Endothelial cell (in vitro differentiated cells): ENCODE measurements at regions not wholly inside any gene's neighbourhood (a gene's known extent, or its start where the extent isn't known, plus 50 kb on each side); places are given as distances from the start of the nearest gene placed in this dataset.

ENCODE experiments used
- DNase-seq: peaks from one replicate; pipeline ENCODE4 v3.0.0; 2021; ENCODE audit warnings: low spot score
- H3K27ac Mint-ChIP-seq: one replicate; pipeline ENCODE4 v1.8.0; 2021; ENCODE audit warnings: mixed read lengths, inconsistent platforms; ENCODE audit not compliant: unreplicated experiment
- H3K27me3 Mint-ChIP-seq: one replicate; pipeline ENCODE4 v1.8.0; 2021; ENCODE audit warnings: mild to moderate bottlenecking, moderate library complexity, mixed read lengths, inconsistent platforms; ENCODE audit not compliant: unreplicated experiment
- H3K36me3 Mint-ChIP-seq: one replicate; pipeline ENCODE4 v1.8.0; 2021; ENCODE audit warnings: mild to moderate bottlenecking, low read depth, mixed read lengths, inconsistent platforms; ENCODE audit not compliant: unreplicated experiment
- H3K4me1 Mint-ChIP-seq: one replicate; pipeline ENCODE4 v1.8.0; 2021; ENCODE audit warnings: mild to moderate bottlenecking, mixed read lengths, inconsistent platforms; ENCODE audit not compliant: unreplicated experiment
- H3K4me3 Mint-ChIP-seq: one replicate; pipeline ENCODE4 v1.8.0; 2021; ENCODE audit warnings: mild to moderate bottlenecking, mixed read lengths, inconsistent platforms; ENCODE audit not compliant: unreplicated experiment
- H3K9me3 Mint-ChIP-seq: one replicate; pipeline ENCODE4 v1.8.0; 2021; ENCODE audit warnings: mixed read lengths, inconsistent platforms; ENCODE audit not compliant: unreplicated experiment
- CTCF ChIP-seq: fragments of 200-600 bp; sonication (generic); IDR thresholded peaks from one replicate; pipeline ENCODE4 v1.5.0; 2021; ENCODE audit warnings: antibody characterized with exemption; ENCODE audit not compliant: unreplicated experiment

GRCh38 chr2:180307096-180307495 lies 300.0 kb upstream of the CWC22 start:
- no peaks in the 10 kb centered on the region for H3K9me3 Mint-ChIP-seq
- H3K27me3 Mint-ChIP-seq: no peaks in the 10 kb centered on the region
- DNase-seq: no peak
- H3K36me3 Mint-ChIP-seq: no peaks in the 10 kb centered on the region
- no peak overlapping the region for H3K27ac Mint-ChIP-seq
- TF ChIP-seq CTCF: no peak
- H3K4me1 Mint-ChIP-seq: no peaks in the 10 kb centered on the region
- H3K4me3 Mint-ChIP-seq: no peak overlapping the region

- Mint-ChIP-seq H3K9me3 (no peaks in the 10 kb centered on the region), H3K36me3 (no peaks in the 10 kb centered on the region), H3K27me3 (no peaks in the 10 kb centered on the region), H3K4me3 (no peak overlapping the region), H3K27ac (no peak overlapping the region), H3K4me1 (no peaks in the 10 kb centered on the region)
- no peak for TF ChIP-seq CTCF
- no peak for DNase-seq
Observed at GRCh38 chr2:180306346-180306745, 299.2 kb upstream of the CWC22 start.

GRCh38 chr2:180291552-180292421 lies 284.7 kb upstream of the CWC22 start:
- Mint-ChIP-seq H3K9me3 (no peaks in the 10 kb centered on the region), H3K4me3 (no peak overlapping the region), H3K36me3 (no peaks in the 10 kb centered on the region), H3K4me1 (no peaks in the 10 kb centered on the region), H3K27me3 (no peaks in the 10 kb centered on the region), H3K27ac (no peak overlapping the region)
- no peak for DNase-seq
- no peak for TF ChIP-seq CTCF

- Mint-ChIP-seq H3K36me3 (no peaks in the 10 kb centered on the region), H3K9me3 (no peaks in the 10 kb centered on the region), H3K4me1 (no peaks in the 10 kb centered on the region), H3K27me3 (no peaks in the 10 kb centered on the region), H3K4me3 (no peak overlapping the region), H3K27ac (no peak overlapping the region)
- no peak for TF ChIP-seq CTCF
- no peak for DNase-seq
Observed at GRCh38 chr2:180291060-180291459, 284.0 kb upstream of the CWC22 start.

GRCh38 chr2:180289627-180290026 lies 282.5 kb upstream of the CWC22 start:
- Mint-ChIP-seq H3K27ac (no peak overlapping the region), H3K4me1 (no peaks in the 10 kb centered on the region), H3K36me3 (no peaks in the 10 kb centered on the region), H3K4me3 (no peak overlapping the region), H3K27me3 (no peaks in the 10 kb centered on the region), H3K9me3 (no peaks in the 10 kb centered on the region)
- no peak for TF ChIP-seq CTCF
- DNase-seq: no peak
